Panc1 (cell line): ENCODE measurements at regions not wholly inside any gene's neighbourhood (a gene's known extent, or its start where the extent isn't known, plus 50 kb on each side); places are given as distances from the start of the nearest gene placed in this dataset.

ENCODE experiments used
- ATAC-seq: fragments of 200-7000 bp; cut with Tn5 transposase; 2 replicates; pipeline ENCODE4 v1.9.1; 2020; ENCODE audit warnings: mild to moderate bottlenecking, moderate library complexity
- BruUV-seq: library from RNA; stranded (reverse); fragments of 400-500 nt; replicated peaks from 2 replicates; lab custom pipeline; 2021; lab: Mats Ljungman, UMichigan
- CTCF ChIA-PET: fragments of 300-600 bp; sonication (Branson Sonifier 250); formaldehyde crosslinking; loops from one replicate; lab custom pipeline; 2022; ENCODE audit warnings: antibody characterized with exemption; lab: Charles Lee
- POLR2A ChIA-PET: fragments of 300-600 bp; sonication (Branson Sonifier 250); formaldehyde crosslinking; loops from one replicate; lab custom pipeline; 2022; ENCODE audit warnings: antibody characterized with exemption; lab: Charles Lee
- DNase-seq: peaks from one replicate; pipeline ENCODE4 v3.0.0-alpha.2; 2010; ENCODE audit warnings: low read depth, low spot score
- H3K27ac ChIP-seq: 2 replicates; pipeline ENCODE4 v1.5.1; 2011; ENCODE audit warnings: mild to moderate bottlenecking, low read length, inconsistent platforms
- H3K27me3 ChIP-seq: fragments of 200-500 bp; sonication (Bioruptor generic); 2 replicates; pipeline ENCODE4 v1.6.0; 2014; ENCODE audit warnings: low read length, inconsistent platforms; ENCODE audit not compliant: control insufficient read depth, insufficient read depth
- H3K36me3 ChIP-seq: fragments of 200-500 bp; sonication (Bioruptor generic); 2 replicates; pipeline ENCODE4 v1.5.1; 2014; ENCODE audit warnings: inconsistent platforms, mild to moderate bottlenecking, low read length, moderate library complexity; ENCODE audit not compliant: control insufficient read depth, insufficient read depth
- H3K4me1 ChIP-seq: 2 replicates; pipeline ENCODE4 v1.5.1; 2011; ENCODE audit warnings: inconsistent platforms, mild to moderate bottlenecking, low read length, moderate library complexity; ENCODE audit not compliant: control insufficient read depth, insufficient read depth
- H3K4me3 ChIP-seq, 2 experiments: 2 replicates each; pipeline ENCODE4 v1.5.1; 2011 to 2012; ENCODE audit warnings: low read depth in 2 of 2, low read length in 2 of 2, mild to moderate bottlenecking in 2 of 2, inconsistent platforms in 1 of 2, moderate library complexity in 1 of 2
- H3K9me3 ChIP-seq: fragments of 200-500 bp; sonication (Bioruptor generic); 2 replicates; pipeline ENCODE4 v1.5.1; 2014; ENCODE audit warnings: low read depth, mild to moderate bottlenecking, inconsistent platforms, low read length, moderate library complexity; ENCODE audit not compliant: control insufficient read depth, insufficient read depth
- CTCF ChIP-seq: fragments of 450-650 bp; IDR thresholded peaks from 2 replicates; pipeline ENCODE4 v1.5.1; 2017; ENCODE audit warnings: mild to moderate bottlenecking
- POLR2AphosphoS5 ChIP-seq: IDR thresholded peaks from 2 replicates; pipeline ENCODE4 v1.6.1; 2012; ENCODE audit warnings: mild to moderate bottlenecking, low read depth, low read length, moderate library complexity
- SIN3A ChIP-seq: IDR thresholded peaks from 2 replicates; pipeline ENCODE4 v1.6.1; 2012; ENCODE audit warnings: low read depth, mild to moderate bottlenecking, low read length, moderate library complexity, borderline replicate concordance; ENCODE audit not compliant: insufficient read depth
- TCF7L2 ChIP-seq: IDR thresholded peaks from 2 replicates; pipeline ENCODE4 v1.6.1; 2011; ENCODE audit warnings: mild to moderate bottlenecking, low read depth, low read length, inconsistent platforms
- in situ Hi-C: cut with HindIII; loops from 2 replicates; pipeline ENCODE4 v1.10.0; 2016; ENCODE audit warnings: low sequenced_read_pairs, low pct_unique_long_range_greater_than_20kb
- intact Hi-C: fragments of 100-400 bp; cut with micrococcal nuclease; formaldehyde crosslinking; loops from one replicate; pipeline ENCODE4 v1.10.0; 2022; ENCODE audit not compliant: unreplicated experiment
- TF ChIP-seq, protein P1 (sequence below), 2 experiments: IDR thresholded peaks; 2 replicates each; pipeline ENCODE4 v1.6.1; 2011 to 2012; ENCODE audit warnings: low read depth in 2 of 2, control low read depth in 1 of 2, low read length in 1 of 2, mild to moderate bottlenecking in 1 of 2, moderate library complexity in 1 of 2; ENCODE audit not compliant: insufficient read depth in 1 of 2

DNA sequence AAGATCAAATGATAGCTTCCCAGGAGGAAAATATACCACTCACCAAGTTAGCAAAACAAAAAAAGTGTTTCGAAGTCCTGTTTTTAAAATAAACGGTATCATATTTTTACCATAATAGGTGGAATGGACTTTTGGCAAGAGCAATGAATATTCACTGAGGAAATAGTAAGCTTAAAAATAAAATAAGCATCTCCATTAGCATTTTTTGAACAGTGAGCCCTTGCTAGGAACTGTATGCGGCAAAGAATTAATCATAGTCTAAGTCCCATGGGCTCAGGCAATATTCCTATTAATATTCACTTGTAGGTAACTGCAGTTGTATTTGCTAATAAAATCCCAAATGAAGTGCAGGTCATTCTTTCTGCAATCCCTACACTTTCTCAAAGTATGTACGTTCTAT is 191.7 kb upstream of the GABRA2 start:
- H3K36me3 ChIP-seq: no peaks in the 10 kb centered on the region
- H3K27me3 ChIP-seq: no peaks in the 10 kb centered on the region
- CTCF ChIA-PET: no interaction called here
- ATAC-seq (no peak), DNase-seq (no peak)
- no peaks in the 10 kb centered on the region for H3K4me1 ChIP-seq
- TF ChIP-seq TCF7L2 (no peak), CTCF (no peak), POLR2AphosphoS5 (no peak), SIN3A (no peak)
- TF ChIP-seq, protein P1, sequence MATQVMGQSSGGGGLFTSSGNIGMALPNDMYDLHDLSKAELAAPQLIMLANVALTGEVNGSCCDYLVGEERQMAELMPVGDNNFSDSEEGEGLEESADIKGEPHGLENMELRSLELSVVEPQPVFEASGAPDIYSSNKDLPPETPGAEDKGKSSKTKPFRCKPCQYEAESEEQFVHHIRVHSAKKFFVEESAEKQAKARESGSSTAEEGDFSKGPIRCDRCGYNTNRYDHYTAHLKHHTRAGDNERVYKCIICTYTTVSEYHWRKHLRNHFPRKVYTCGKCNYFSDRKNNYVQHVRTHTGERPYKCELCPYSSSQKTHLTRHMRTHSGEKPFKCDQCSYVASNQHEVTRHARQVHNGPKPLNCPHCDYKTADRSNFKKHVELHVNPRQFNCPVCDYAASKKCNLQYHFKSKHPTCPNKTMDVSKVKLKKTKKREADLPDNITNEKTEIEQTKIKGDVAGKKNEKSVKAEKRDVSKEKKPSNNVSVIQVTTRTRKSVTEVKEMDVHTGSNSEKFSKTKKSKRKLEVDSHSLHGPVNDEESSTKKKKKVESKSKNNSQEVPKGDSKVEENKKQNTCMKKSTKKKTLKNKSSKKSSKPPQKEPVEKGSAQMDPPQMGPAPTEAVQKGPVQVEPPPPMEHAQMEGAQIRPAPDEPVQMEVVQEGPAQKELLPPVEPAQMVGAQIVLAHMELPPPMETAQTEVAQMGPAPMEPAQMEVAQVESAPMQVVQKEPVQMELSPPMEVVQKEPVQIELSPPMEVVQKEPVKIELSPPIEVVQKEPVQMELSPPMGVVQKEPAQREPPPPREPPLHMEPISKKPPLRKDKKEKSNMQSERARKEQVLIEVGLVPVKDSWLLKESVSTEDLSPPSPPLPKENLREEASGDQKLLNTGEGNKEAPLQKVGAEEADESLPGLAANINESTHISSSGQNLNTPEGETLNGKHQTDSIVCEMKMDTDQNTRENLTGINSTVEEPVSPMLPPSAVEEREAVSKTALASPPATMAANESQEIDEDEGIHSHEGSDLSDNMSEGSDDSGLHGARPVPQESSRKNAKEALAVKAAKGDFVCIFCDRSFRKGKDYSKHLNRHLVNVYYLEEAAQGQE (IDR thresholded peaks at IDR 0.05; ENCODE audit: insufficient read depth in 1 of 2, low read depth in 2 of 2, low read length in 1 of 2): no peak
- in situ Hi-C loops (no loop called here), intact Hi-C loops (no loop called here)
- H3K9me3 ChIP-seq: no peaks in the 10 kb centered on the region
- POLR2A ChIA-PET: no interaction called here
- H3K27ac ChIP-seq: no peak overlapping the region
- H3K4me3 ChIP-seq: no peak overlapping the region
- no TSS peak for BruUV-seq

- no peak overlapping the region for H3K4me3 ChIP-seq
- DNase-seq (no peak), ATAC-seq (no peak)
- POLR2A ChIA-PET: interaction anchor here (0.6 kb wide), 1 partner anchor 453 kb away, joined by 7 read pairs; no protein-coding TSS in a partner anchor
- no peaks in the 10 kb centered on the region for H3K36me3 ChIP-seq
- no peak overlapping the region for H3K27ac ChIP-seq
- TF ChIP-seq CTCF: no peak
- TF ChIP-seq SIN3A: no peak
- no peak for TF ChIP-seq TCF7L2
- TF ChIP-seq, protein P1 (IDR thresholded peaks at IDR 0.05; ENCODE audit: insufficient read depth in 1 of 2, low read depth in 2 of 2, low read length in 1 of 2): no peak
- no peak for TF ChIP-seq POLR2AphosphoS5
- no peaks in the 10 kb centered on the region for H3K4me1 ChIP-seq
- no peaks in the 10 kb centered on the region for H3K27me3 ChIP-seq
- in situ Hi-C loops: no loop called here
- intact Hi-C loops: no loop called here
- H3K9me3 ChIP-seq: no peaks in the 10 kb centered on the region
- BruUV-seq: no TSS peak
- CTCF ChIA-PET: no interaction called here
Measured at GRCh38 chr4:46554760-46555465, 165.0 kb upstream of the GABRA2 start.
